T-helper 9 cell (primary cell): ENCODE measurements at regions not wholly inside any gene's neighbourhood (a gene's known extent, or its start where the extent isn't known, plus 50 kb on each side); places are given as distances from the start of the nearest gene placed in this dataset.

ENCODE experiments used
- DNase-seq: peaks from one replicate; pipeline ENCODE4 v3.0.0-alpha.2; 2020

DNA sequence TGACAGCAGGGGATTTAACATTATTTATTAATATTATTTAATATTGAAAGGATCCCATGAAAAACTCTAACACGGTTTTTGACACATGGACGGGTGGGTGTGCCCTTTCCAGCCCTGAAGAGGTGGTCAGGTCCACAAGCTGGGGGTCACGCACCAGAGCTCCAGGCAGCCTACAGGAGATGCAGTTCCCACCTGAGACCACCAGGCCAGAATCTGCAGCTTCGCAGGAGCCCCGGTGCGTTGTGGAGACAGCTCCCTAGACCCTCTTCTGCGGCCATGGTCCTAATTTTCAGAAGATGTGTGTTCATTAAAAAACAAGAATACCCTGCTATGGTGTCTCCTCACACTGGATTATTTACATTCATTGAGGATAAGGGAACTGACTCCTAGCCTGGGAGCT is 331.1 kb downstream of the C16orf95 start:
- DNase-seq: no peak

DNA sequence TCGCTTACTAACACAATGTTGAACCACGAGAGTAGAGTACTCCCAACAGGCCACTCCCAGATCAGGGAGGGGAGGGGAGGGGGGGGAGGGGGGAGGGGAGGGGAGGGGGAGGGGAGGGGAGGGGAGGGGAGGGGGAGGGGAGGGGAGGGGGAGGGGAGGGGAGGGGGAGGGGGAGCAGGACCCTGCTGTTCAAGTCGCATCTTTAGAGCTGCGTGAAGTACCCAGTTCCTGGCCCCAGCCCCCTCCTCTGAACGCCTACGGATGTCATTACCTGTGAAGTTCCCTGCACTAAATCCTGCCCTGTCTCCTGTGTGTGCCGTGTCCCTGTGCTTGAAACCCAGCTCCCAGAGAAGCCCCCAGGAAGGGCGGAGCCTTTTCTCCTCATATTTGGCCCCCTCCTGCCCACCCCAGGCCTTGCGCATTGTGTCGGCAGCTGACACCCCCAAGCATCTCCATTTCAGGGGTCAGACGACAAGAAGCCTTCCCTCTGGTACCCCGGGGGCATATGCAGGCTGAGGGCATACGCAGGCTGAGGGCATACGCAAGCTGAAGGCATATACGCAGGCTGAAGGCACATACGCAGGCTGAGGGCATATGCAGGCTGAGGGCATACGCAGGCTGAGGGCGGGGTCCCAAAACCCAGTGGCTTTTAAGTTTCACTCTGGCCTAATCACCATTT is 330.2 kb downstream of the C16orf95 start:
- no peak for DNase-seq

GRCh38 chr16:86987746-86988670 is 329.2 kb downstream of the C16orf95 start:
- DNase-seq: no peak

DNA sequence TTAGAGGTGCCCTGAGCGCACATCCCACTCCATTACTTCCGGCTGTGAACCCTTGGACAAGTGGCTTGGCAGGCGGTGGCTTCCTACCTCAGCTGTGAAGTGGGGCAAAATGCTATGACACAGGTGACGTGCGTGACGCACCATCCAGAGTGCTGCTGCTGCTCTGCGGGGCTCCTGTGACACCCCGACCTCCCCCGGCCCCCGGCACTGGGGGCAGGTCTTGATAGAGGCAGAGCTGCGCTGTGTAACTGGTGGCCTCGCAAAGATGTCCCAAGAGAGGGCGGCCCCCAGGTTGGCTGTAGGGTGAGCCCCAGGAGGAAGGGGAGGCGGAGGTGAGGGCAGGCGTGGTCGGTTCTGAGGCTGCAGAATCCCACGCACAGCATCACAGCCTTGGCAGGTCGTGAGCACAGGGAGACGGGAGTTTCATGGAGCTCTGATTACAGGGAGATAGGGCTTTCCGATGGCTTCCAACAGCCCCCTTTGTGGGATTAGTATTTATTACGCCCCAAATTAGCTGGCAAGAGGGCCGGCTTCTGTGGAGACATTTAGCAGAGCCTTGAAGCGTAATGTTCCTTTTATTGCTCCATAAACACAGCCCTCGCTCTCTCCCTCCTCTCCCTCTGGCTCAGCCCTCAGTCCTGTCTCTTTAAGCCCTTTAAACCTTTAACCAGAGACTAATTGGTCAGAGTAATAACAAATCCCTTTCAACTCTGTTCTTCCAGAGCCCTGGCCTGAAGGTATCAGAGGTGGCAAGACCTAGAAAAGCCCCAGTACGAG is 328.1 kb downstream of the C16orf95 start:
- DNase-seq: no peak

DNA sequence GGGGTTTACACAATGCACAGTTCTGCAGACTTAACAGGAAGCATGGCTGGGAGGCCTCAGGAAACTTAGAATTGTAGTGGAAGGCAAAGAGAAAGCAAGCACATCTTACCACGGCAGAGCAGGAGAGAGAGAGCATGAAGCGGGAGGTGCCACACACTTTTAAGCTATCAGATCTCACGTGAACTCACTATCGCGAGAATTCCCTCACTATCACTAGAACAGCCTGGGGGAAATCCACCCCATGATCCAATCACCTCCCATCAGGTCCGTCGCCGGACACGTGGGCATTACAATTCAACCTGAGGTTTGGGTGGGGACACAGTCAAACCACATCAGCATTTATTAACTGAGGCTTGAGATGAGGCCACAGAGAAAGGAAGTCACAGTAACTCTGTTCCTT is 326.7 kb downstream of the C16orf95 start:
- no peak for DNase-seq

- no peak for DNase-seq
Measured at GRCh38 chr16:86991679-86992078, 325.5 kb downstream of the C16orf95 start.

GRCh38 chr16:86992587-86992986 is 324.6 kb downstream of the C16orf95 start:
- DNase-seq: no peak

GRCh38 chr16:86993426-86994110 is 323.6 kb downstream of the C16orf95 start:
- no peak for DNase-seq

DNA sequence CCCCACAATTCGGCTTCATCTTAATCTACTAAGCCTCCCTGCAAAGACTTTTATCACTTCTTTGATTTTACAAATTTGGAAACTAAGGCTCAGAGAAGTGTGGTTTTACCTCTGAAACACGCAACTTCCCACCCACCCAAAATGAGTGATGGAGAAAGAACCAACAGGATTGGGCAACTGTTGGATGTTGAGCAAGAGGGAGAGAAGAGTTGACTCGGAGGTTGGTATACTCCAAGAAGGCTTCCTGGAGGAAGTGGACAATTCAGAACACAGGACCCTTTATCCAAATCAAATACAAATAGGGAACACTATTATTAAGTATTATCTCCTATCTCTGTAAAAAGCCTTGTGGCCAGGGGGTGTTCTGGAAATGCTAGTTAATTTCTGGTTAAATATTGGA is 323.0 kb downstream of the C16orf95 start:
- DNase-seq: no peak

GRCh38 chr16:86994651-86995171 is 322.5 kb downstream of the C16orf95 start:
- no peak for DNase-seq

GRCh38 chr16:86995456-86995855 is 321.7 kb downstream of the C16orf95 start:
- DNase-seq: no peak

- no peak for DNase-seq
Measured at GRCh38 chr16:86996081-86996480, 321.1 kb downstream of the C16orf95 start.

DNA sequence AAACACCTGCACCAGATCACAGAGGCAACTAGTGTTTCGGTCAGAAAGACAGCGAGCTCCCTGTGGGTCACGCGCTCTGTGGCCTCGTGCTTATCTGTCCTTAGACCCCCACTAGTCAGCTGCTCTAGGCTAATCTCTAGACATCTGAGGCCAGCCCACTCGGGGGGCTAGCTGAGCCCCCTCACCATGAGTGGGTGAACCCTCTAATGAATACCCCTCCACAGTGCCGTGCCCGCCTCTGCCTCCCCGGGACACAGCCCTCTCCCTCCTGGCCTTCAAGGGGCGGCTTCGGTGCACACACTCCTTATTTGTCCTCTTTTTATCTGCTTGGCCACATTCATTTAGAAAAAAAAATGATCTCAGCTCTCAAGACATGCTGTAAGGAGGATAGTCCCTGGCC is 320.1 kb downstream of the C16orf95 start:
- no peak for DNase-seq

DNA sequence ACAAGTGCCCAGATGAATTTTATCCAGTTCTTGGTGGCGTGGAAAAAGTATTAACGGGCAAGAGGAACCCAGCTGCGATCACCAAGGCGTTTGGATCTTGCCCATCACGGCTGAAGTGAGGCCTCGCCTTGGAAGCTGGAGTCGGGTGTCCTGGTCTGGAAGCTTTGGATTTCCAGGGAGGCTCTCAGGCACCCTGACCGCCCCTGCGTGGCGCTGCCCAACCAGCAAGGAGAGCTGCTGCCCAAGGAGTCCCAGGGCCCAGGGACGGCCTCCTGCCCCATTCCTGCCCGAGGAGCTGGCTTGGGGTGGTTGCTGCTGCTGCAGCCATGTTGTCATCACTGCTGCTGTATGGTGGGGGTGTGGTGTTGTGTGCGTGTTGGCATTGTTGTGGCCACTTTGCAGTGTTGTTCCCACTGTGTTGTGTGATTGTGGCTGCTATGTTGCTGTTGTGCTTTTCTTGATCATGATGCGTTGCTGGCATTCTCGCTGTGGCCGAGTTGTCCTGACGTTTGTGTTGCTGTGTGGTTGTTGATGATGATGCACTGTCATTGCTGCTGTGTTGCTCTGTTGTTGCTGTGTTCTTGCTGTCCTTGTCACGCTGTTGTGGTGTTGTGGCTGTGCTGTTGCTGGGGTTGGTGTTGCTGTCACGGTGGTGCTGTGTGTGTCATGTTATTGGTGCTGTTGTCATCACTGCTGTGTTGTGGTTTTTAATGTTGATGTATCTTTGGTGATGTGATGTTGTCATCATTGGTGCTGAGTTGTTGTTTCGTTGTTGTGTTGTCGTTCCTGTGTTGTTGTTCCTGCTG is 318.8 kb downstream of the C16orf95 start:
- no peak for DNase-seq

GRCh38 chr16:87000001-87000400 is 317.2 kb downstream of the C16orf95 start:
- DNase-seq: no peak

- DNase-seq: no peak
Measured at GRCh38 chr16:87002717-87003413, 314.3 kb downstream of the C16orf95 start.

- no peak for DNase-seq
Measured at GRCh38 chr16:87003414-87003755, 313.8 kb downstream of the C16orf95 start.

GRCh38 chr16:87006021-87006420 is 311.2 kb downstream of the C16orf95 start:
- no peak for DNase-seq

DNA sequence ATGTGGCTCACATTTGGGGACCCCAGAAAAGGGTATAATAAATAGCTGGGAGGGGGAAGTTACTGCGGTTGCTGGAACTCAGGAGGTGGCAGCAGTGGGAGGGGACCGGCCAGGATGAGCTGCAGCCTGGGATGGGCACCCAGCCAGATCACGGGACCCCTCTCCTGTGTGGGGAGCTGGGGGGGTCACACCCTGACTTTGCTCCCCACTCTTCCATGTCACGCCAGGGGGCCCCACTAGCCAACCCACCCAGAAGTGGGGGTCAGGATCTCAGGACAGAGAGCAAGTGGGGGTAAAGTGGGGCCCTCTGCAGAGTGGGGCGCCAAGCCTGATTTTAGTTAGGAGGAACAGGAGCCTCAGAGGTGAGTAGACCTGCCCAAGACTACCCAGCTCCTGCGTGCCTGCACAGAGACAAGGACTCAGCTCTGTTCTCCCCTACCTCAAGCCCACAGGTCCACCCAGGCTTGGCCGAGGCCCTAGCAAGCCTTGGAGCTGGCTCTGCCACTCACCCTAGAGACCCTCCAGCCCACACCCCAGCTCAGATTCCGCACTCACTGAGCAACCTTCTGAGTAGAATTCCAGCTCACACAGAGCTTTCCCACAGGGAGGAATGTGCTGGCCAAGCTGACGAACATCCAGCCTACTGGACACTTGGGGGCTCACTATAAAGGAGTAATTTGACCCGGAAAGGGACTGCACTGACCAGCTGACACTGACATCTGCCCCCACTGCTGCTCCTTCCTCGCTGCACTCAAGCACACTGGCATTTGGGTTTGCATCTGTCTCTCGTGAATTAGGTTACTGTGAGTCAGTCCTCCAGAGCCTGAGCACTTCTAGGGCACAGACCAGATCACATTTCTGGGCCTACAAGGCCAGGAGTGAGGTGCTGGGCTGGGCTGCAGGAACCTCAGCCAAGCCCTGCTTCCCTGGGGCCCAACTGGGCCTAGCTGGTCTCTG is 310.1 kb downstream of the C16orf95 start:
- no peak for DNase-seq

GRCh38 chr16:87007907-87008306 is 309.3 kb downstream of the C16orf95 start:
- DNase-seq: no peak
